Activated naive CD4-positive, alpha-beta T cell treated with anti-CD3 and anti-CD28 coated beads, Interleukin-2, amount 50 U/mL, for 72 hours (primary cell): ENCODE measurements at regions not wholly inside any gene's neighbourhood (a gene's known extent, or its start where the extent isn't known, plus 50 kb on each side); places are given as distances from the start of the nearest gene placed in this dataset.
A peak's percentile ranks its signal among the peaks of the same experiment; 100 is the strongest.

ENCODE experiments used
- ATAC-seq, 2 donors: fragments of 150-1000 bp; cut with Tn5 transposase; 2 replicates each; pipeline ENCODE4 v1.10.0; 2021; ENCODE audit warnings: mild to moderate bottlenecking in 2 of 2, moderate library complexity in 2 of 2
- DNase-seq, 2 donors: peaks; one replicate each; pipeline ENCODE4 v3.0.0; 2021 to 2022; ENCODE audit warnings: low spot score in 2 of 2
- H3K27ac Mint-ChIP-seq, 2 donors: one replicate each; pipeline ENCODE4 v1.8.0; 2022; ENCODE audit warnings: mild to moderate bottlenecking in 2 of 2, mixed read lengths in 2 of 2
- H3K36me3 Mint-ChIP-seq, 2 donors: one replicate each; pipeline ENCODE4 v1.8.0; 2022; ENCODE audit warnings: mixed read lengths in 2 of 2
- H3K9me3 Mint-ChIP-seq, 2 donors: one replicate each; pipeline ENCODE4 v1.8.0; 2022; ENCODE audit warnings: mixed read lengths in 2 of 2

DNA sequence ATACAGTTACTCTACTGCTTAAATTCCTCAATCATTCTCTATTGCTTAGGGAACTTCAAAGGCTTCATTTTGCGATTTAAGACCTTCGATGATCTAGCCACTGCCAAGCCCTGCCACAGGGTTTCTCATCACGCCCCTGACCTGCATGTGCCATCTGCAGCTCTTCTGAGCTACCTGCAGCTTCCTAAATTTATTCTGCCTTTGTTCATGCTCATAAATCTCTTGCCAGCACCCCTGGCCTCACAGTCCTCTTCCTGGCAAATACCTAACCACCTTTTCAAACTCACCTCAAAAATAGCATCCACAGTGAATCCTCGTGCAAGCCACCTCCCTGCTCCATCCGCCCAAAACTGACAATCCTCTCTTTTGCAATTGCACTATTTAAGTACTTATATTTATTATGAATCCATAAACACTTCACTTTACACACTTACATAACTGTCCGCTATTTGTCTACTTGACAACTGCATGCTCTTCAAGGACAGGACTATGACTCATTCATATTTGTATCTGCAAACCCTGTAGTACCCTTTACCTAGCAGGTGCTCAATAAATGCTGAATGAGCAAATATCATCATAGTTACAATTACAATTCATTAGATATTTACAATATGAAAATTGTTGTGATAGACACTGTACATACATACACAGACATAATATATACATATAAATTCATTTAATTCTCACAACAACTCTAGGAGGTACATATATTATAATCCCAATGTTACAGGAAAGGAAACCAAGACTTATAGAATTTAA, 280.0 kb upstream of the RASGEF1B start:
- H3K36me3 Mint-ChIP-seq, result no peaks in the 10 kb centered on the region
- peaks cover 0 to under 1% of the 10 kb centered on the region in 2 donors for H3K9me3 Mint-ChIP-seq
- ATAC-seq (no peak), DNase-seq (no peak)
- no peak overlapping the region for H3K27ac Mint-ChIP-seq

GRCh38 chr4:81747242-81747930, 275.7 kb upstream of the RASGEF1B start:
- Mint-ChIP-seq H3K36me3 (no peaks in the 10 kb centered on the region), H3K27ac (no peak overlapping the region), H3K9me3 (no peaks in the 10 kb centered on the region)
- DNase-seq, result no peak
- ATAC-seq, result no peak

- H3K9me3 Mint-ChIP-seq, result no peaks in the 10 kb centered on the region
- ATAC-seq, result no peak
Measured at GRCh38 chr4:81746773-81747172, 275.1 kb upstream of the RASGEF1B start.

GRCh38 chr4:81746071-81746470, 274.4 kb upstream of the RASGEF1B start:
- Mint-ChIP-seq H3K27ac (no peak overlapping the region), H3K9me3 (no peaks in the 10 kb centered on the region), H3K36me3 (no peaks in the 10 kb centered on the region)
- no peak for ATAC-seq
- DNase-seq, result no peak

More at GRCh38 chr4:81746773-81747172, 275.1 kb upstream of the RASGEF1B start:
- H3K27ac Mint-ChIP-seq, result no peak overlapping the region
- H3K36me3 Mint-ChIP-seq, result no peaks in the 10 kb centered on the region
- no peak for DNase-seq

DNA sequence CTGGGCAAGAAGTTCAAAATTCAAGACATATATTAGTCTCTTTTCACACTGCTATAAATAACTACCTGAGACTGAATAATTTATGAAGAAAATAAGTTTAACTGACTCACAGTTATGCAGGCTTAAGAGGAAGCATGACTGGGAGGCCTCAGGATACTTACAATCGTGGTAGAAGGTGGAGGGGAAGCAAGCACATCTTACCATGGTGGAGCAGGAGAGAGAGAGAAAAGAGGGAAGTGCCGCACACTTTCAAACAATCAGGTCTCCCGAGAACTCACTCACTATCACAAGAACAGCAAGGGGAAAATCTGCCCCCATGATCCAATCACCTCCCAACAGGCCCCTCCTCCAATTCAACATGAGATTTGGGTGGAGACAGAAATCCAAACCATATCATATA, 273.3 kb upstream of the RASGEF1B start:
- no peak overlapping the region for H3K27ac Mint-ChIP-seq
- H3K9me3 Mint-ChIP-seq, result no peaks in the 10 kb centered on the region
- no peak for ATAC-seq
- no peaks in the 10 kb centered on the region for H3K36me3 Mint-ChIP-seq
- no peak for DNase-seq

- DNase-seq (no peak), ATAC-seq (no peak)
- Mint-ChIP-seq H3K36me3 (no peaks in the 10 kb centered on the region), H3K9me3 (no peaks in the 10 kb centered on the region), H3K27ac (no peak overlapping the region)
Measured at GRCh38 chr4:81743731-81744435, 272.2 kb upstream of the RASGEF1B start.

GRCh38 chr4:81740487-81740886, 268.8 kb upstream of the RASGEF1B start:
- DNase-seq, result no peak
- H3K9me3 Mint-ChIP-seq, result no peaks in the 10 kb centered on the region
- ATAC-seq, result no peak
- H3K36me3 Mint-ChIP-seq, result no peaks in the 10 kb centered on the region
- no peak overlapping the region for H3K27ac Mint-ChIP-seq

GRCh38 chr4:81738891-81739290, 267.2 kb upstream of the RASGEF1B start:
- no peak overlapping the region for H3K27ac Mint-ChIP-seq
- H3K9me3 Mint-ChIP-seq, result no peaks in the 10 kb centered on the region
- H3K36me3 Mint-ChIP-seq, result no peaks in the 10 kb centered on the region
- DNase-seq, result no peak
- peak in 1 of 2 donors; percentile 43 for ATAC-seq

GRCh38 chr4:81737865-81738559, 266.3 kb upstream of the RASGEF1B start:
- Mint-ChIP-seq H3K9me3 (no peaks in the 10 kb centered on the region), H3K36me3 (no peaks in the 10 kb centered on the region), H3K27ac (no peak overlapping the region)
- no peak for DNase-seq
- ATAC-seq, result no peak

DNA sequence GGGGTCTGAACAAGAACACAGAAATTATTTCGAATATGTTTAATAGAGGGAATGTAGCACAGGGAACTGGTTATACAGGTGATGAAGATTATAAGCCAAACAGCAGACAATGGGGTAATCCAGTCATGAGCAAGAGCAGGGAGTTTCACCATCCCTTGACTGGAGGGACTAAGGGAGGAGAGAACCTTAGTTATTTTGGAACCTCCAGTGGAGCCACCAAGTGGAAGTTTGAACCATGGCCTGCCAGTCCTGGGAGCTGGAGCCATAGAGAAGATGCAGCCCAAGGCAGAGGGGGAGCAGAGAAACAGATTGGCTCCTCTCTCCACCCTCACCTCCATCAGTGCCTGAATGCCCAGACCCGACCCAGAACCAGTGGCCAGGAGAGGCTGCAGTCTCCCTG, 264.6 kb upstream of the RASGEF1B start:
- ATAC-seq, result no peak
- H3K36me3 Mint-ChIP-seq, result no peaks in the 10 kb centered on the region
- H3K27ac Mint-ChIP-seq, result no peak overlapping the region
- H3K9me3 Mint-ChIP-seq, result no peaks in the 10 kb centered on the region
- DNase-seq, result no peak

- ATAC-seq (no peak), DNase-seq (no peak)
- Mint-ChIP-seq H3K9me3 (no peaks in the 10 kb centered on the region), H3K36me3 (no peaks in the 10 kb centered on the region), H3K27ac (no peak overlapping the region)
Measured at GRCh38 chr4:81732980-81733379, 261.3 kb upstream of the RASGEF1B start.

DNA sequence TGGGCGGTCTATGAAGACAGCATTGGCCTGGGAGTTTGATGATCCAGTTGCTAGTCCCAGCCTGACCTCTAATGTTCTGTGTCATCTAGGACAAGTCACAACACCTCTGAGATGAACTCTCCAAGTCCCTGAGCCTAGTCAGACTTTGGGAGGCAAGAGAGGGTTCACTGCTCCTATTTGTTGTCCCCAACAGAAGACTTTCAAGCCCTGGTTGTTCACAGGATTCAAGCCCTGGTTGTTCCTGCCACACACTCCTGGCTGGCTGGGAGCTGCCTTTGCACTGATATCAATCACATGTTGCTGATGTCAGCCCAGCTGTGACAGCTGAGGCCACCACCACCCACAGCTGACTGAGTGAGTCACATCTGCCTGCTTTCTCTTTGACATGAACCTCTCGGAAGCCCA, 253.2 kb upstream of the RASGEF1B start:
- Mint-ChIP-seq H3K36me3 (no peaks in the 10 kb centered on the region), H3K9me3 (peaks cover 4% of the 10 kb centered on the region in 2 donors), H3K27ac (peak overlapping the region in 1 of 2 donors; percentile 1)
- peak; percentile 100 for ATAC-seq
- peak; percentile 54 to 60 for DNase-seq

DNA sequence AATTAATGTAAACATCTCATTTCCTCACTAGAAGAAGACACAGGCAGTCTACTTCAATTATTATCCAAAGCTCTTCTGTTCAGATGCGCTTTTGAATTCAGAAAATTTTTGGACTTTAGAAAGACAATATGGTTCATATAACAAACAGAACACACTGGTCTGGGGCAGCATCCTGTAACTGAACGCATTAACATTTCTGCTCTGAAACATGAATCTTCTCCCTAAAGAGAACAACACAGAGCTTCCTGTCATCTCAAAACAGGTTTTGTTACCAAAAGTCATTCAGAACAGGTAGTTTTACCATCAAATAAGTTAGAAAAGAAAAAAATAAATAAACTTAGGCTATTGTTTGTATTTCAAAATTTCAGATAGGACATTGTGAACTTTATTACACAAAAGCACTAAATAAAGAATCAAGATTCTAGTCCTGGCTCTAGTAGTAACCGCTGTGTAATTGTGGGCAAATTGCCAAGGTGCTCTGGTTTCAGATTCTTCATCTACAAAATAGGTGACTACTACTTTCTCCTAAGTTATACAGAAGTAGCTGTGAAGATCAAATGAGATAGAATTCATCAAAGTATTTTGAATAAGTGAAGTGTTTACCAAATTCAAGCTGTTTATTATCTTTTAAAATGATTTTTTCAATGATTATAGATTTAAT, 252.3 kb upstream of the RASGEF1B start:
- H3K36me3 Mint-ChIP-seq, result no peaks in the 10 kb centered on the region
- peaks cover 4 to 10% of the 10 kb centered on the region in 2 donors for H3K9me3 Mint-ChIP-seq
- H3K27ac Mint-ChIP-seq, result no peak overlapping the region

DNA sequence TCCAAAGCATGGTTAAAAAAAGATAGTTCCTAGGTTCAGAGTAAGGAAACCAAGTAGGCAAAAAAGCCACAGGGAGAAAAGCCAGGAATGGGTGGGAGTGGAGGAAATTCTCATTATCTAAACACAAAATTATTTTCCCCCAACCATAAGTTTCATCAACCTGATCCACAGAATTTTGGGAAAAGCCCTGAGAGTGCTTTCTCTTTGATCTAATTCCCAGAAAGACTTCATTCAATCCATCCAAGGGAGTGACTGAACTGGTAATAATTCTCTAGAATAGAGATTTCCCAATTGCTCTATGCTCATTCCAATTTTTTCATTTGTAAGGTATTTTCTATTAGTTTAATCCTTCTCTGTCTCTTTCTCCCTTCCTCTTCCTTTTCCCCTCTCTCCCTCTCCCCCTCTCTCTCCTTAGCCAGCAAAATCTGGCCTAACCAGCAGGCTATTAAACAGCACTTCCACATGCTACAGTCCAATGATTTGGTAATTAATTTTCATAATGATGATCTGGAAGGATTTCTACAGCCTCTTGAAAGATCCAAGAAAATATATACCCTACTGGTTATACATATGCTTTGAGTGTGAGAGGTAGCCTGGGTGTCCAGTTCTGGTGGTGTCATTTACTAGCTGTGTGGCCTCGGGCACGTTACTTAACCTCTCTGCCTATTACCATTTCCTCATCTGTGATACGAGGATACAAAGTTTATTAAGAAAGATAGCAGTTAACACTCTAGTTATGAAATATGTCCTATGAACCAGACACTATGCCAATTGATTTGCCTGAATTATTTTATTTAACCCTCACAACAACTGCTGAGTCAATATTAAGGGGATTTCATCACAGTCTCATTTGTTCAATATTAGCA, 251.5 kb upstream of the RASGEF1B start:
- ATAC-seq (no peak), DNase-seq (no peak)
- peak overlapping the region in 1 of 2 donors; percentile 65 for H3K27ac Mint-ChIP-seq
- H3K9me3 Mint-ChIP-seq, result peaks cover 4 to 10% of the 10 kb centered on the region in 2 donors
- H3K36me3 Mint-ChIP-seq, result no peaks in the 10 kb centered on the region

More for the DNA sequence above, 252.3 kb upstream of the RASGEF1B start:
- no peak for DNase-seq
- no peak for ATAC-seq

GRCh38 chr4:81722290-81722851, 250.7 kb upstream of the RASGEF1B start:
- DNase-seq (no peak), ATAC-seq (no peak)
- Mint-ChIP-seq H3K9me3 (peaks cover 0 to 10% of the 10 kb centered on the region in 2 donors), H3K27ac (no peak overlapping the region), H3K36me3 (peaks cover 0 to 4% of the 10 kb centered on the region in 2 donors)
